ENCODE measurements at regions not wholly inside any gene's neighbourhood (a gene's known extent, or its start where the extent isn't known, plus 50 kb on each side); places are given as distances from the start of the nearest gene placed in this dataset.

DNA sequence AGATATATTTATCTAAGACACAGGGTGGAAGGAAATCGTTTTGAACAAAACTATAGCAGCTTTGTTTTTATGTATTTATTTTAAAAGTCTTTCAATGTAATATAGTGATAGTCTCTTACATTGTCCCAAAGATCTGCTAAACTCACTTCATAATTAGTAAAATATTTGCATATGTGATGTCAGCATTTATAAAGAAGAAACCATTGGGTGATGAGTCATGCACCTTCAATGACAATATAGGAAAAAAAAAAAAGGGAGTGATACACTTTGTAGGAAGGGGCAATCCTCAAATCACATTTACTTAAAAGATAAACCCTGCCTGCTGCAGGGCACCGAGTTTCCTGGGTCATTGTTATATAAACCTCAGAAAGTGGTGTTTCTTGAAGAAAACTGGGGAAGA lies 112.4 kb upstream of the SEMA3C start:
- intact Hi-C loops (cut with DNase I): no loop called here
- no peak overlapping the region for H3K4me3 ChIP-seq
- TF ChIP-seq, protein P1, sequence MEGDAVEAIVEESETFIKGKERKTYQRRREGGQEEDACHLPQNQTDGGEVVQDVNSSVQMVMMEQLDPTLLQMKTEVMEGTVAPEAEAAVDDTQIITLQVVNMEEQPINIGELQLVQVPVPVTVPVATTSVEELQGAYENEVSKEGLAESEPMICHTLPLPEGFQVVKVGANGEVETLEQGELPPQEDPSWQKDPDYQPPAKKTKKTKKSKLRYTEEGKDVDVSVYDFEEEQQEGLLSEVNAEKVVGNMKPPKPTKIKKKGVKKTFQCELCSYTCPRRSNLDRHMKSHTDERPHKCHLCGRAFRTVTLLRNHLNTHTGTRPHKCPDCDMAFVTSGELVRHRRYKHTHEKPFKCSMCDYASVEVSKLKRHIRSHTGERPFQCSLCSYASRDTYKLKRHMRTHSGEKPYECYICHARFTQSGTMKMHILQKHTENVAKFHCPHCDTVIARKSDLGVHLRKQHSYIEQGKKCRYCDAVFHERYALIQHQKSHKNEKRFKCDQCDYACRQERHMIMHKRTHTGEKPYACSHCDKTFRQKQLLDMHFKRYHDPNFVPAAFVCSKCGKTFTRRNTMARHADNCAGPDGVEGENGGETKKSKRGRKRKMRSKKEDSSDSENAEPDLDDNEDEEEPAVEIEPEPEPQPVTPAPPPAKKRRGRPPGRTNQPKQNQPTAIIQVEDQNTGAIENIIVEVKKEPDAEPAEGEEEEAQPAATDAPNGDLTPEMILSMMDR (IDR thresholded peaks at IDR 0.05): no peak
- no peaks in the 10 kb centered on the region for H3K4me1 ChIP-seq
- ATAC-seq (no peak), DNase-seq (no peak)
- no peaks in the 10 kb centered on the region for H3K27me3 ChIP-seq
- H3K36me3 ChIP-seq: no peaks in the 10 kb centered on the region
- no peak overlapping the region for H3K27ac ChIP-seq
- no peaks in the 10 kb centered on the region for H3K9me3 ChIP-seq

DNA sequence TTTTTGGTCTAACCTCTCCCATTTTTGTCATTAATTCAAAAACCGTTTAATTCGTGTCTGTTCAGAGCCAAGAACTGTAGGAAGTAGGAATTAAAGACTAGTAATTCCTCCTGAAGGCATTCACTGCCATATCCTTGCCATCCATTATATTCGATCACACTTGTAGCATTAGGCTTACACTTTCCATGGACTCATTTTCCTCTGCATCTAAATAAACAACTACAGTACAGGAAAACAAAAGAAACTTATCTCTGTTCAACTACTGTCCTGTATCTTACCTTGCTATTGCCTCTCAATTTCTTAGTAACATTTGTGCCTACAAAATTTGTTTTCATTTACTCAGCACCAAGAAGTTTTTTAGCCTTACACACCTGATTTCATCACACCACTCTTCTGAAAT lies 111.6 kb upstream of the SEMA3C start:
- TF ChIP-seq, protein P1 (IDR thresholded peaks at IDR 0.05): no peak
- no peaks in the 10 kb centered on the region for H3K36me3 ChIP-seq
- DNase-seq: no peak
- no peak for ATAC-seq
- H3K27ac ChIP-seq: no peak overlapping the region
- no peaks in the 10 kb centered on the region for H3K4me1 ChIP-seq
- intact Hi-C loops (cut with DNase I): no loop called here
- no peak overlapping the region for H3K4me3 ChIP-seq
- no peaks in the 10 kb centered on the region for H3K9me3 ChIP-seq
- no peaks in the 10 kb centered on the region for H3K27me3 ChIP-seq

DNA sequence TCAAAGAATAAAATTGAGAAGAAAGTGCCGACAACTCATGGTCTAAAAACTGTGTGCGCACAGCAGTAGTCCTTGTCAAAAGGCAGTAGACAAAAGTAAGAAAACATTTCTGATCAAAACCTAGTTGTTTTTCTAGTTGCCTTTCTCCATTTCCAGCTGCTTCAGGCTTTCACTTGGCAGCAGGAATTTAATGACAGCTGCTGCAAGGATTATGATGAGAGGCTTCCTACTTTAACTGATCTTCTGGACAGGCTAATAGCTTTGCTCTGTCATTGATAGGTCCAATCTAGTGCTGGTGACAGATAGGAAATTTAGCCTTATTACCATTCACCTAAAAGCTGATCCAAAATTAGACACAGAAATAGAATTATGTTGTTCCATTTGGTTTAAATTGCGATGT lies 110.7 kb upstream of the SEMA3C start:
- Histone ChIP-seq H3K4me1 (no peaks in the 10 kb centered on the region), H3K36me3 (no peaks in the 10 kb centered on the region), H3K27ac (no peak overlapping the region), H3K4me3 (no peak overlapping the region), H3K9me3 (no peaks in the 10 kb centered on the region), H3K27me3 (no peaks in the 10 kb centered on the region)
- ATAC-seq: no peak
- intact Hi-C loops (cut with DNase I): no loop called here
- TF ChIP-seq, protein P1 (IDR thresholded peaks at IDR 0.05): no peak
- DNase-seq: no peak

DNA sequence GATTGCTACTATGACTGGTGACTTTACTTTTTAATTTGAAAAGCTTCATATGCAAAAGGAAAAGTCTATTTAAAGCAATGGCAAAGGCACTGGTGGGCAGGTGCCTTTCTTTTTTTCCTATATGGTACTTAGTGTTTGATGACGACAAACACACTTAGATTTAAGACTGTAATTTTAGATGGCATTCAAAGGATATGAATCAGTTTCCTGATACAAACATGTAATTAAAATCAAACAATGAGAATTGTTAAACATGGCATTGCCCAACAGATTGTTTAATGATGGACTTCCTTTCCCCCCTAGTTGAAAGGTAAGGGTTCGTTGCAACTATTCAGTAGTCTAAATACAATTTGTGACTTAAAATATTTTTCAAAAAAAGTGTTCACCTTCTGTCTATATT lies 106.5 kb upstream of the SEMA3C start:
- Histone ChIP-seq H3K9me3 (no peaks in the 10 kb centered on the region), H3K27me3 (no peaks in the 10 kb centered on the region), H3K36me3 (no peaks in the 10 kb centered on the region), H3K27ac (no peak overlapping the region), H3K4me3 (no peak overlapping the region), H3K4me1 (no peaks in the 10 kb centered on the region)
- no peak for ATAC-seq
- intact Hi-C loops (cut with DNase I): no loop called here
- TF ChIP-seq, protein P1 (IDR thresholded peaks at IDR 0.05): no peak
- no peak for DNase-seq

- Histone ChIP-seq H3K36me3 (no peaks in the 10 kb centered on the region), H3K9me3 (no peaks in the 10 kb centered on the region), H3K27me3 (no peaks in the 10 kb centered on the region), H3K4me1 (no peaks in the 10 kb centered on the region), H3K27ac (no peak overlapping the region), H3K4me3 (no peak overlapping the region)
- ATAC-seq (no peak), DNase-seq (no peak)
- TF ChIP-seq, protein P1 (IDR thresholded peaks at IDR 0.05): no peak
- intact Hi-C loops (cut with DNase I): no loop called here
These were observed 96.1 kb upstream of the SEMA3C start for GRCh38 chr7:81014908-81015307.

GRCh38 chr7:81014266-81014665 lies 95.4 kb upstream of the SEMA3C start:
- DNase-seq (no peak), ATAC-seq (no peak)
- H3K36me3 ChIP-seq: no peaks in the 10 kb centered on the region
- no peaks in the 10 kb centered on the region for H3K4me1 ChIP-seq
- H3K27ac ChIP-seq: no peak overlapping the region
- H3K27me3 ChIP-seq: no peaks in the 10 kb centered on the region
- intact Hi-C loops (cut with DNase I): no loop called here
- TF ChIP-seq, protein P1 (IDR thresholded peaks at IDR 0.05): no peak
- H3K4me3 ChIP-seq: no peak overlapping the region
- no peaks in the 10 kb centered on the region for H3K9me3 ChIP-seq
